ENCODE measurements at regions not wholly inside any gene's neighbourhood (a gene's known extent, or its start where the extent isn't known, plus 50 kb on each side); places are given as distances from the start of the nearest gene placed in this dataset.
"Not testable (repeated sequence)": the region's sequence is repeated elsewhere in the genome, so short reads cannot be mapped to it uniquely, and the experiment has no call there.

GRCh38 chr1:47491341-47491753, 53.5 kb downstream of the FOXD2 start:
- H3K4me1 Mint-ChIP-seq (ENCODE audit: low read depth in 2 of 2), result no peaks in the 10 kb centered on the region
- H3K27ac Mint-ChIP-seq, result no peak overlapping the region
- H3K9me3 Mint-ChIP-seq, result no peaks in the 10 kb centered on the region
- ATAC-seq, result no peak
- no peaks in the 10 kb centered on the region for H3K36me3 Mint-ChIP-seq
- H3K4me3 Mint-ChIP-seq, result no peak overlapping the region
- no peak for DNase-seq (ENCODE audit: low spot score)
- peaks cover 28 to 30% of the 10 kb centered on the region in 2 donors for H3K27me3 Mint-ChIP-seq

DNA sequence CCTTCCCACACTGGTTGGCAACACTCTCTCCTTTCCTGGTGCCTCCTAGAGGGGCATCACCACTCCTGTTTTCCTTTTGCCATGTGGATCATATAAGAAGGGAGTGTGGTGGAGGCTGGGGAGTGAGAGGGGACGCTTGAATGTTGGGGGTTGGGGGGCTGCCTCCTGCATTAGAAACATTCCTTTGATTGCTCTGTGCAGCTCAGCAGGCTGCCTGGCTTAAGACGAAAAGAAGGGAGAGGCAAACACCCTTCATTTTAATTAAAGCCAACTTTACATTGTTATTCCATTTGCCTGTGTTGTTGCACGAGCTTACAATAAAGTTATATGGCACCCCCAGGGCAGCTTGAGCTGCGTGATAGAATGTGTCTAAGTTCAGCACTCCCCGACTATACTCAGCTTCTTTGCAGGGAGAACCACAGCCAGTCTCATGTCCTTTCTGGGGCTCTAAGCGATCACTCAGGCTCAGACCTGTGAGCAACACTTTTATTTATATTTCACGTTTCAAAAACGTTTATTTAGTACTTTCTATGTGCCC, 57.4 kb downstream of the FOXD2 start:
- no peaks in the 10 kb centered on the region for H3K9me3 Mint-ChIP-seq
- no peaks in the 10 kb centered on the region for H3K4me1 Mint-ChIP-seq (ENCODE audit: low read depth in 2 of 2)
- peaks cover 34 to 51% of the 10 kb centered on the region in 2 donors for H3K27me3 Mint-ChIP-seq
- H3K36me3 Mint-ChIP-seq, result no peaks in the 10 kb centered on the region
- DNase-seq (ENCODE audit: low spot score) (no peak), ATAC-seq (peak in 1 of 2 donors; percentile 9)
- H3K27ac Mint-ChIP-seq, result no peak overlapping the region
- no peak overlapping the region for H3K4me3 Mint-ChIP-seq

GRCh38 chr1:47498551-47498950, 60.7 kb downstream of the FOXD2 start:
- Mint-ChIP-seq H3K4me1 (ENCODE audit: low read depth in 2 of 2) (no peaks in the 10 kb centered on the region), H3K36me3 (no peaks in the 10 kb centered on the region), H3K9me3 (no peaks in the 10 kb centered on the region), H3K27ac (no peak overlapping the region), H3K4me3 (no peak overlapping the region), H3K27me3 (peaks cover 39 to 61% of the 10 kb centered on the region in 2 donors)
- DNase-seq (ENCODE audit: low spot score) (no peak), ATAC-seq (no peak)

DNA sequence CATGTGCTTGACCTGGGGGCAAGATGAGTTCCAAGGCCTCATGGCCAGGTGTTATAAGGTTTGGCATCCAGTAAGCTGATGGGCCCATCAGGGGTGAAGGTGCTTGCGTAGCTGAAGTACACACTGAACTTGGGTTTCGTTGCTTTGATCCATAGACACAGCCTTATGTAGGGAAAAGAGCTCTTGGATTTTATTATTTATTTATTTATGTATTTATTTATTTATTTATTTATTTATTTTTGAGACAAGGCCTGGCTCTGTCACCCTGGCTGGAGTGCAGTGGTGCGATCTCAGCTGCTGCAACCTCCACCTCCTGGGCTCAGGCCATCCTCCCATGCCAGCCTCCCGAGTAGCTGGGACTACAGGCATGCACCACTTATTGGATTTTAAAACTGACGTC, 63.2 kb downstream of the FOXD2 start:
- DNase-seq (ENCODE audit: low spot score), result no peak
- H3K27ac Mint-ChIP-seq, result no peak overlapping the region
- ATAC-seq, result no peak
- H3K27me3 Mint-ChIP-seq, result peaks cover 44 to 70% of the 10 kb centered on the region in 2 donors
- H3K4me3 Mint-ChIP-seq, result no peak overlapping the region
- H3K4me1 Mint-ChIP-seq (ENCODE audit: low read depth in 2 of 2), result no peaks in the 10 kb centered on the region
- H3K36me3 Mint-ChIP-seq, result no peaks in the 10 kb centered on the region
- H3K9me3 Mint-ChIP-seq, result no peaks in the 10 kb centered on the region

GRCh38 chr1:47502746-47503370, 65.0 kb downstream of the FOXD2 start:
- ATAC-seq (no peak), DNase-seq (ENCODE audit: low spot score) (no peak)
- H3K4me1 Mint-ChIP-seq (ENCODE audit: low read depth in 2 of 2), result no peaks in the 10 kb centered on the region
- H3K27ac Mint-ChIP-seq, result no peak overlapping the region
- no peak overlapping the region for H3K4me3 Mint-ChIP-seq
- no peaks in the 10 kb centered on the region for H3K36me3 Mint-ChIP-seq
- peaks cover 43 to 71% of the 10 kb centered on the region in 2 donors for H3K27me3 Mint-ChIP-seq
- H3K9me3 Mint-ChIP-seq, result no peaks in the 10 kb centered on the region

DNA sequence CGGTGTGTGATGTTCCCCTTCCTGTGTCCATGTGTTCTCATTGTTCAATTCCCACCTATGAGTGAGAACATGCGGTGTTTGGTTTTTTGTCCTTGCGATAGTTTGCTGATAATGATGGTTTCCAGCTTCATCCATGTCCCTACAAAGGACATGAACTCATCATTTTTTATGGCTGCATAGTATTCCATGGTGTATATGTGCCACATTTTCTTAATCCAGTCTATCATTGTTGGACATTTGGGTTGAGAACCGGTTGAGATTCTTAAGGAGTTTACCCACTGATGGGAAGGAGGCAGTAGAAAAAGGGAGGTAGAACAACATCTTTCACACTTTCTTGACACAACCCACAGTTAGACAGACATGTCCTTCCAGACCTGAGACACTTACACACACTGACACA, 67.0 kb downstream of the FOXD2 start:
- not testable (repeated sequence) for DNase-seq (ENCODE audit: low spot score); H3K36me3 Mint-ChIP-seq; H3K27ac Mint-ChIP-seq; H3K9me3 Mint-ChIP-seq; H3K4me3 Mint-ChIP-seq; ATAC-seq; H3K4me1 Mint-ChIP-seq (ENCODE audit: low read depth in 2 of 2)
- H3K27me3 Mint-ChIP-seq, result peaks cover 43 to 66% of the 10 kb centered on the region in 2 donors

GRCh38 chr1:47505267-47505666, 67.4 kb downstream of the FOXD2 start:
- Mint-ChIP-seq H3K36me3 (no peaks in the 10 kb centered on the region), H3K4me1 (ENCODE audit: low read depth in 2 of 2) (no peaks in the 10 kb centered on the region), H3K27me3 (peaks cover 44 to 66% of the 10 kb centered on the region in 2 donors), H3K9me3 (no peaks in the 10 kb centered on the region), H3K4me3 (no peak overlapping the region), H3K27ac (no peak overlapping the region)
- DNase-seq (ENCODE audit: low spot score) (no peak), ATAC-seq (no peak)

DNA sequence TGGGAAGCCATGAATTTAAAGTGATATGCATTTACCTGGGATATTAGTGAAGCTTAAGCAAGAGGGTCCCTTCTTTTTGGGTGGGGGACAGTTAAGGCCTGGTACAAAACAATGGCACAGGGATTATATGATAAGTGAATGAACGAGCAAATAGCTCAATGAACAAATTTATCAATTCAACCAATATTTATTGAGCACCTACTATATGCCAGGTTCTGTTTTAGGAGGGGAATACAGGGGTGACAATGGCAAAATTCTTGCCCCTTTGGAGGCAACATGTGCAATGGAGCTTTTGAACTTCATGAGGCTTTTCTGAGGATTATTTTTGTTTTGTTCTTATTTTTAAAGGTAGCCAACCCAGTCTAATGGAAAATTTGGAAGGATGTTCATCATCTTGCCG, 68.2 kb downstream of the FOXD2 start:
- Mint-ChIP-seq H3K27me3 (peaks cover 38 to 62% of the 10 kb centered on the region in 2 donors), H3K27ac (no peak overlapping the region), H3K9me3 (no peaks in the 10 kb centered on the region), H3K36me3 (no peaks in the 10 kb centered on the region), H3K4me3 (no peak overlapping the region), H3K4me1 (ENCODE audit: low read depth in 2 of 2) (no peaks in the 10 kb centered on the region)
- DNase-seq (ENCODE audit: low spot score) (no peak), ATAC-seq (no peak)

DNA sequence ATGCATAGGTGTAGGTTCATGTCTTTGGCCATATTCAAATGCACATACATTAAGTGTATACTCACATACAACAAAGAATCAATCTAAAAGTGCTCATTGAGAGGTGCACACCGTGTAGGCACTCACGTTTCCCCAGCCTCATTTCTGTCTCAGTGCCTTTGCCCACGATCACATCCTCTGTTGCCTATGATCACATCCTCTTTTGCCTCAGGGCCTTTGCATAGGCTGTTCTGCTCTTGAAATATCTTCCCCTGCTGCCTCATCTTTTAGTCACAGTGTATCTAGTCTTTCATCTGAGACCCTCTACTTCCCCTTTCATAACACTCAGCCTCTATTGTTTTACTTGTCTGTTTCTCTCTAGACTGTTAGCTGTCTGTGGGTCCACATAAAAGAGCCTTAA, 69.3 kb downstream of the FOXD2 start:
- no peak overlapping the region for H3K4me3 Mint-ChIP-seq
- no peaks in the 10 kb centered on the region for H3K9me3 Mint-ChIP-seq
- H3K4me1 Mint-ChIP-seq (ENCODE audit: low read depth in 2 of 2), result no peaks in the 10 kb centered on the region
- DNase-seq (ENCODE audit: low spot score) (no peak), ATAC-seq (no peak)
- H3K27ac Mint-ChIP-seq, result no peak overlapping the region
- no peaks in the 10 kb centered on the region for H3K36me3 Mint-ChIP-seq
- H3K27me3 Mint-ChIP-seq, result peaks cover 35 to 63% of the 10 kb centered on the region in 2 donors

DNA sequence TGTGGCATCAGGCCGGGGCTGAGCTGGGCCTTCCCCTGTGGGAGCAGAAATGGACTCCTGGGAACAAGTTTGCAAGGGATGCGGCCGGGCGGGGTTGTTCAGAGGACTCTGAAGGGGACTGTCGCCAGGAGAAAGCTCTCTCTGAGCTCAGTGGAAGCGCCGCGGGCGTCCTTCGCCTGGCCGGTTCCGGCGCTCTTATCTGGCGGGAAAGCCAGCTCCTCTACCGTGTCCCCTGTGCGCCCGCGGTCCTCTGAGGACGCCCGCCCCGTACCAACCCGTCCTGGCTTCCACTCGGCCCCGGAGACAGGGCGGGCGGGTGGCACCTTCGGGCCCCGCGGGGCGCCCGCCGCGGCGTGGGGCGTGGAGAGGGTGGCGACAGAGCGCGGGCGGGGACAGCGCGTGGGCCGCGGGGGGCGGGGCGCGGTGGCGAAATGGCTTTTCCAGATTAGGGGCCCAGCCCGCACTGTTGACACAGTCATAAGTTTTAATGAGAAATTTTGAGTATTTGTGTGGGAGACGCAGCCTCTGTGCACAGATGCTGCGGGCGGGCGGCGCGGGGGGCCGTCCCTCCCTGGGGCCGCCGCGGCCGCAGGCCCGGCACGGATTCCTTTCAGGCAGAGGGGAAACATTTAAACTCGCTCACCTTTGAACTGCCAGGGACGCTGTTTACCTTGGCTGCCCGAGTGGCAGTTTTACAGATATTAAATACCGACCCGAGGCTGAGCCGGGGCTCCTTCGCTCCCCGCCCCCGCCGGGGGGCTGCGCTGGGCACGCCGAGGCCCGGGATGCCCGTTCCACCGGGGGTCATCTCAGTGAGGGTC, 70.2 kb downstream of the FOXD2 start:
- no peak overlapping the region for H3K27ac Mint-ChIP-seq
- DNase-seq (ENCODE audit: low spot score) (peak; percentile 65), ATAC-seq (peak; percentile 57 to 78)
- no peaks in the 10 kb centered on the region for H3K36me3 Mint-ChIP-seq
- H3K4me3 Mint-ChIP-seq, result no peak overlapping the region
- peaks cover 38 to 68% of the 10 kb centered on the region in 2 donors for H3K27me3 Mint-ChIP-seq
- H3K4me1 Mint-ChIP-seq (ENCODE audit: low read depth in 2 of 2), result no peaks in the 10 kb centered on the region
- no peaks in the 10 kb centered on the region for H3K9me3 Mint-ChIP-seq

DNA sequence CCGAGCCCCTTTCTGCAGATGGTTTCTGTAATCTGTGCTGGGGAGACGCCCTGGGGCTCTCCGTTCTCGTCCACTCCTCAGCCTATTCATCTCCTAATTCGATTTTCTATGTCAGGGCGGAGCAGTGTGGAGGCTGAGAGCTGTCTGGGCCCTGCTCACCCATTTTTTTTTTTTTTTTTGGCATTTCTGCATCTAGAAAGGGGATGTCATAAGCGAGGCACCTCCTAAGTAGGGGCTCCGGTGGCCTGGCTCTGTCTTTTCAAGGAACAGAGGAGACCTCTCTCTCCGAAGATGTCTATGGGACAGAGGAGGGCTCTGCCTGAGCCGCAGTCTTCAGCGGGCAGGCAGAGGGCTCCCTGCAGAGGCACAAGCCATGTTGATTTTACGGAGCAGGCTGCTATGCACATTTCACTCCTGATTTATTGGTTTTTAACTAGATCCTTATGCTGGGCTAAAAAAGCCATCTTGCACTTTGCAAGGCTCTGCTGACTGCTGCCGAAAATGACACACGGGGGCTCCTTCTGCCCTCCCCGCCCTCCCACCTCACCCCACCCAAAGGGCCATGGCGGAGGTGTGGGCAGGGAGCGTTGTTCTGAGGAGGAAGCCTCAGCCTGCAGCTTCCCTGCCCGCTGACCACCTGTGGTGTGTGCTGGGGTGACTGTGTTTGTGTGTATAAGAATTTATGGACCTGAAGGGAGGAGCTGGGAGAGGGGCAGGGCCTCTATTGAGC, 71.0 kb downstream of the FOXD2 start:
- Mint-ChIP-seq H3K4me1 (ENCODE audit: low read depth in 2 of 2) (no peaks in the 10 kb centered on the region), H3K27ac (no peak overlapping the region), H3K4me3 (peak overlapping the region; percentile 70), H3K36me3 (no peaks in the 10 kb centered on the region), H3K9me3 (no peaks in the 10 kb centered on the region), H3K27me3 (peaks cover 35 to 60% of the 10 kb centered on the region in 2 donors)
- ATAC-seq, result no peak
- no peak for DNase-seq (ENCODE audit: low spot score)

DNA sequence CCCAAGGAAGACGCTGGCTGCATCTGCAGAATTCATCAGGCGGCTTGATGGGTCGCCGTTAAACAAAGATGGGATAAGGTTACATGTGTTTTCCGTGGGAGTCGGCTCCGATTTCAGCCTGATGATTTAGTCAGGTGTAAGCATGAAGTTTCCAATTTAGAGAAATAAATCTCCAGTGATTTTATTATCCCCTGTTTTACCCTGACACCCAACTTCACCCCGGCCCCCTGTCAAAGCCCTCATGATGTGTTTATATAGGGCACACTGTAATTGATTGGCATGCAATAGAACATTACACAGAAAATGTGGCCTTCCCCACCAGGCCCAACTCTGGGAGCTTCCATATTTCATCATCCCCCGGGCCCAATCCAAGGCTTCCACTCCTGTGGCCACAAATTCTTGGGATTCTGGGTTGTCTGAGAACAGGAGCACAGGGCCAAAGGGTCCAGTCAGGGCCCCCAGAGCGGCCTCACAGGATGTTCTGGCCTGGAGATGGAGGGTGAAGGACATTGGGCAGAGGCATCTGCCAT, 72.5 kb downstream of the FOXD2 start:
- H3K36me3 Mint-ChIP-seq, result no peaks in the 10 kb centered on the region
- H3K4me3 Mint-ChIP-seq, result no peak overlapping the region
- H3K4me1 Mint-ChIP-seq (ENCODE audit: low read depth in 2 of 2), result no peaks in the 10 kb centered on the region
- no peak for DNase-seq (ENCODE audit: low spot score)
- no peak overlapping the region for H3K27ac Mint-ChIP-seq
- no peaks in the 10 kb centered on the region for H3K9me3 Mint-ChIP-seq
- H3K27me3 Mint-ChIP-seq, result peaks cover 35 to 55% of the 10 kb centered on the region in 2 donors
- no peak for ATAC-seq

DNA sequence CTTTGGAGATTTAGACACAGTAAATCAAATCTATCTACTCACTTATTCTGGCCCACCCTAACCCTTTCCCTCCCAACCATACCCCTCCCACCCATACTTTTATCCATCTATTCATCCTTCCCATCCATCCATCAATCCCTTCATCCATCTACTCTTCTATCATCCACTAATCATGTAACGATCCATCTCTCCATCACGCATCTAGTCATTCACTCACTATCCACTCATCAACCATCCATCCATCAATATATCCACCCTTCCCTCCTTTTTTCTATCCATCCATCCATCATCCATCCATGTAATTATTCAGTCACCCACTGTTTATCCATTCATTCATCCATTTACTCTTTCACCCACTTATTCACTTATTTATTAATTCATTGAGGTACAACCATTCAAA, 74.0 kb downstream of the FOXD2 start:
- H3K36me3 Mint-ChIP-seq, result no peaks in the 10 kb centered on the region
- no peaks in the 10 kb centered on the region for H3K9me3 Mint-ChIP-seq
- H3K4me3 Mint-ChIP-seq, result no peak overlapping the region
- no peaks in the 10 kb centered on the region for H3K4me1 Mint-ChIP-seq (ENCODE audit: low read depth in 2 of 2)
- no peak for ATAC-seq
- H3K27me3 Mint-ChIP-seq, result peaks cover 37 to 46% of the 10 kb centered on the region in 2 donors
- no peak for DNase-seq (ENCODE audit: low spot score)
- no peak overlapping the region for H3K27ac Mint-ChIP-seq
